Endometrium (tissue), 2 donors: ENCODE measurements at regions not wholly inside any gene's neighbourhood (a gene's known extent, or its start where the extent isn't known, plus 50 kb on each side); places are given as distances from the start of the nearest gene placed in this dataset.
"Not testable (repeated sequence)": the region's sequence is repeated elsewhere in the genome, so short reads cannot be mapped to it uniquely, and the experiment has no call there.

Source experiments
- FAIRE-seq: peaks from 2 replicates; lab custom pipeline; 2012; peaks lifted over from hg19 to GRCh38; lab: Jason Lieb, UNC
- donor health status: control.
- donor health status: control.

GRCh38 chr5:38607396-38607795 lies 51.0 kb upstream of the LIFR start:
- no peak for FAIRE-seq

DNA sequence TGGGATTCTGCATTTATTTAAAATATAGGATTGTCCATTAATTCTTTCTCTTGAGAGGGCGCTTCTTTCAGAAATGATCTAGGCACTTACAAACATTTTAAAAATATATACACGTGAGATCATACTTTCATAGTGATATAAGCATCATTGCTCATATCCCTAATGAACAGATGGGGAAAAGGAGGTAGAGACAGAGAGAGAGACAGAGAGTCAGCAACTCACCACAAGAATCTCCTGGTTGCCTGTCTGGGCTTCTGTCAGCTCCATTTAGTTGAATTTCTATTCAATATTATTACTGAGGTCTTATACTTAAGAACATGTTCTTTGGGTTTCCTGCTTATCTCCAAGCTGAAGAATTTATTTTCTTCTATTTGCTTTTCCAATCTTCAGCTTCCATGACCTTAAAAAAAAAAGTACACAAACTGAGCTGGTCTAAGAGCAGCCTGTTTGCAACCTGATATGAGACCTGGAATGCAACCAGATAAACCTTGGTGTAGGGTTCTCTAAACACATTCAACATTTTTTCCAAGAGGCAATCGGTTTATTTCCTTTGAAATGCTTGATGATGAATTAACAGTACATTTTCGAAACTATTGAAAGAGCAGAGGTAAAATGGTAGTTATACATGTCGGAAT lies 51.6 kb upstream of the LIFR start:
- no peak for FAIRE-seq

DNA sequence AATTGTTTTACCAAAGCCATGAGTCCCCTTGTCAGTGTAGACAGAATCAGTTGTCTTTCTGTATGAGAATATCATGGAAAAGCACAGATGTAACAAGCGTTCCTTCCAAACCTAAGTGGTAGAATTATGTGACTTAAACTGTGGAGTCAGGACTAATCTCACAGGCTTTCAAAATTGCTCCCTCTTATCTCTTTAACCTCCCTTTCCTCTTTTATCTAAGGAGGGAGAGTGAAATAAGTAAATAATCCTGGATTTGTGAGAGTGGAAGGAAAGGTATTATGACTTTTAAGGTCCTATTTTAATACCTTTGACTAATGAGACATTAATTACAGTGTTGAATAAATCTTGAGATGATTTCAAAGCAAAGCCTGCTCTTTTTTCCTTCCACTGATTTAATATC lies 52.4 kb upstream of the LIFR start:
- no peak for FAIRE-seq

- no peak for FAIRE-seq
Observed at GRCh38 chr5:38612851-38613250, 56.4 kb upstream of the LIFR start.

GRCh38 chr5:38613490-38613889 lies 57.0 kb upstream of the LIFR start:
- peak; percentile 39 for FAIRE-seq

- FAIRE-seq = no peak
Observed at GRCh38 chr5:38613992-38614836, 57.8 kb upstream of the LIFR start.

GRCh38 chr5:38615042-38615441 lies 58.6 kb upstream of the LIFR start:
- no peak for FAIRE-seq

DNA sequence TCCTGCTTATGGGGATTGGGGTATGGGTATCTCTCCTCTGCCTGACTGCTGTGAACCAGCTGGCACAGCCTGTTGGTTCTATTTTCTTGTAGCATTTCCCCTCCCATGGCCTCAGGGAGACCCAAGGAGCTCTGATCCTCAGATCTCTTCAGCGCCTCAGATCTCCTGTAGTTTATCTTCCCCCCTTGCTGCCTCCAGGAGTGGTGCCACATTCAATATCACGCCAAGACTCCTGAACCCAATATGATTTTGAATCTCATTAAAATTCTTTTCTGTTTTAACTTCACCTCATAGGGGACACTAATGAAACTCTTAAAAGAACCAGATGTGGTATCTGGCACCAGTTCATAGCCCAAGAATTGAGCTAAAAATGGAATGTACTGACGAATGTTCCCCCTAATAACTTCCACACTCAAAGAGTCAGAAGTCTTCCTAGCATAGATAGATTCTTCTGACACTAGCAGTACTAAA lies 59.6 kb upstream of the LIFR start:
- FAIRE-seq = peak; percentile 54

- no peak for FAIRE-seq
Observed at GRCh38 chr5:38618154-38618553, 61.7 kb upstream of the LIFR start.

- no peak for FAIRE-seq
Observed at GRCh38 chr5:38621331-38621730, 64.9 kb upstream of the LIFR start.

DNA sequence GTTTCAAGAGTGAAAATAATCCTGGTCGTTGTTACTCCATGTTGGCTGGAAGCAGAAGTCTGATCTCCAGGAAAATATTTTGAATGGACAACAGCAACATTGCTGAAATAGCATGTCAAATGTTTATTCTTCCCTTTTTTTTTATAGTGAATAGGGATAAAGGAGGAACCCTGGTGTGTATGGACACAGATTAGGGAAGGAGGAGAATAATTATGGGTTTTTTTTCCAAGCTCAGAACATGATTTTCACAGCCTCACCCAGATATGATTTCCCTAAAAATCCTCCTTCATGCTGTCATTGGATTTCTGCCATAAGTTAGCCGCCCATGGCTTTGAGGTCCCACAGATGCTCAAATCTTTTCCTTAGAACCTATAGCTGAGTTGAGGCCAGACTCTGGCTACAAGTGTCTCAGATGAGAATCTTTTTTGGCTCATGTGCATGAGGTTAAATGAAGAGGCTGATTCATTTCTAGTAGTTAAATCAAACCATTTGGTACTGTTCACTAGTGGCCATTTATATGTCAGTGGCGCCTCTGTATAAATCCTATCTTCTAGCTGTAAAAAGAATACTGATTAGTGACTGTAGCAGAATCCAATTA lies 65.5 kb upstream of the LIFR start:
- FAIRE-seq = no peak

DNA sequence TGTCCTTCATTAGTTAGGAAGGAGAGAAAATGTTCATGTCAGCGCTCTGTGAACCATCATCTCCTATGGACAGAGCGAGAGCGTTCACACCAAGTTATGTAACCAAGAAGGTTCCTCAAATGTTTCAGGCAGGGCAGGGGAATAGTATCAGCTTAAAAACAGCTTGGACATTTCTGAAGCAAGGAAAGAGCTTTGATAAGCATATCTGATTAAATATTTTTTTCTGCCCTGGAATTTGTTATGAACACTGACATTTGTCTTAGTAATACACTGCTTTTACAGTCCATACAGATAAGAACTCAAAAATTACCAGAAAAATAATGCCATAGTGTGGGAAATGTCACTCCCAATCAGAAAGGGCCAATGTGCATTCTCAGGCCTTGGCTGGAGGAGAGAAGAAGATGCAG lies 66.3 kb upstream of the LIFR start:
- FAIRE-seq = no peak

- FAIRE-seq = not testable (repeated sequence)
Observed at GRCh38 chr5:38624541-38624940, 68.1 kb upstream of the LIFR start.

- FAIRE-seq = not testable (repeated sequence)
Observed at GRCh38 chr5:38631376-38631775, 74.9 kb upstream of the LIFR start.

DNA sequence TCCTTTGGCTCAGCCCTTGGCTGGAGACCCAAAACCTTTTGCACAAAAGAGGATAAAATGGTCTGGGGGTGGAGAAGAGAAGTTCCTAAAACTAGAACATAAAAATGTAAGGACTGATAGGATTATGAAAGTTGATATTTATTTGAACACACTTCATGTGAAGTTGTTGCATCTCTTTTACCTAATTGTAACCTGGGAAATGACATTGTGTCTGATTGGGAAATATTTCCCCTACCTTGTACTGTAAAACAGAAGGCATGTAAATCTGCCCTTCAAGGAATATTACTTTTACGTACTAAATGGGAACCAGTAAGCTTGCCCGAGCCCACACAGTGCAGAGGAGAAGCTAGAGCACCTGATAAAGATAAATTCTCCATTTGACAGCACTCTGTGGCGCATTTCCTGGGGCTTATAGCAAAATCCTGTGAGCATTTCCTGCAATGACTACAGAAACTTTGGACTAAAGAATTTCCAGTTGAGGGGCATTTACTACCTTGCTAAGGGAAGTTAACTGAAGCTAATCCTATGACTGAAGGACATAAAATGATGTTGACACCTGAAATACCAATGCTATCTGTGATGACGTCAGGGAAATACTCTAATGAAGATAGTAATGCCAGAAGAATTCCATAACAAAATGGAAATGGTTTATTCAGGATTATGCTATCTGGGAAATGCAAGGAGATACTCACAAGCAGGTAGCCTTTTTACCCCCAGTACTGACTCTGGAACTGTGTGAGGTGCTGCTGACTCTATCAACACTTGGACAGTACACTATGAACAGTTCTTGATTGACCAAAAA lies 78.3 kb upstream of the LIFR start:
- FAIRE-seq = no peak

DNA sequence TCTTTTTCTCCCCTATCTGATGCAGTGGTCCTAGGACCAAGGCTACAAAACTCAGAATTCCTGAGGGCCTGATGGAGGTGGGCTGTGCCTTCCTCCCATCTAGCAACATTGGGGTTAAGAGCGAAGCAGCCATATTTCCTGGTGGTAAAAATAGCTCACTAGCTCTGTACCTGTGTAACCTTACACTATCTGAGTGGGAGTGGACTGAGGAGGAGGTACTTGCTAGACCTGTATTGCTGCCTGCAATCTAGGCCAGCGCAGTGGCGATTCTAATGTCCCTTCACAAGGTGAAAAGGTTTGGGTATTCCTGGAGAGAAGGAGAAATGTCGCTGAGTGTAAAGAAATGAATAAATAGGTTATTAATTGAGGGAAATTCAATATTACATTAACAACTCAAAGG lies 80.2 kb upstream of the LIFR start:
- FAIRE-seq = no peak

DNA sequence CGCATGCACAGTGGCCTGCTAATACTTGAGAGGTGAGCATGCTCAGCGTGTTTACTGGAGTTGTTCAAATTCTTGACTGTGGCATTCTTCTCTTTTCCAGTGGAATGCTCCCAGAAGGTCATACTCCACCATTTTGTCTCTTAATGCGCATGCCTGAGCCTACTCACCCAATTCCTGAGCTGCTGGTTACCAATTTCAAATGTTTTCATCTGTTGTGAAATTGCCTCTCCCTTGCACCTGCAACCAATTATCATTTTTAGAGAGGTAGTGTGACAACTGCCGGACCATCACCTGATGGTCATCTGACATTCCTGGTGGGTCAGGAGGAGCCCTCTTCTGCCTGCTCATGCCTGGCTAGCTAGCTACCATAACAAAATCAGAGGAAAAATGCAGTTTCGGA lies 82.2 kb upstream of the LIFR start:
- FAIRE-seq = no peak

- FAIRE-seq = no peak
Observed at GRCh38 chr5:38639377-38640358, 83.2 kb upstream of the LIFR start.

DNA sequence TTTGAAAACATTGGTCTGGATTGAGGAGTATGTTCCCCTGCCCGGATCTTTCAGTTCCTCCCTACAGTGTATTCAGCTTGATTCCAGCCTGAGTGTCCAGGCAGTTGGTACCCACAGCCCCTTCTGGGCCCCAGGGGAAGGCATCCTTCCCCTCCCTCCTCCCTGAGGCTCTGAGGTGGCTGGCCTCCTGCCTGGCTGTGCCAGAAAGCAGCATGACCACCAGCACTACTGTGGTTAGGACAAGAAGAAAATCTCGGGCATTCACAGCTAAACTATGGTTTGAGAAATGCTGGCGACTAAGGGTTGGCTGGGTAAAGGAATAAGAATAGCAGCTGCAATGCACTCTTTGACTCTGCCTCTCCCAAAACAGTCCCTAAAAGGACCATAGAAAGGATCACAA lies 84.6 kb upstream of the LIFR start:
- no peak for FAIRE-seq

DNA sequence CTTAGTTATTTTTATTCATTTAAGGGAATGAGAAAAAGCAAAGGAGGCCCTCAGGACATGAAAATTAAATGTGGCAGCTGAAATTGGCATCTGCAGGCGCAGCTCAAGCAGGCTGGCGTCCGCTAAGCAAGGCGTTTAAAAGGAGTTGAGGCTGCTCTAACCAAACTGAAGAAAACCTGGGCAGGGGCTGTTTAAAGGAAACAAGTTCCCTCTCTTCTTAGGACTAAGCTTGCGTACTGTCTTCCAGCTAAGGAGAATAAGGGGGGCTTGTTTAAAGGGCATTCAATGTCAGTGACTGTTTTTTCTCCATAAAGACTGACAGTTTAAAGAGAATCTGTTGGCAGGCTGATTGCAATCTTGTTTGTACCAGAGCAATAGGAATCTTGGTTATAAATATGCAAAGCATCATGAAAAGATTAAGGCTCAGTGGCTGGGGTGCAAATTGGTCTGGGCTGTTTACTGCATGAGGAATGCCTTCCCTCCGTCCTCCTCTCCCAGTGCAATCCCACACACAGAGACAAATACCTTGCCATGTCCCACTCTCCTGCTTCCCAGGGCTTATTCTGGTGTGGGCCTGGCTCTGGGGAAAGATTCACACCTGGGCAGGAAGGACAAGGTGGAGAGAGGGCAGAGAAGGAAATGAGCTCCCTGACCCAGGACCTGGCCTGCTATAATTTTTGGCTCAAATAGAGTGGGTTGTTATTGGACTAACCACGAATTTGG lies 85.9 kb upstream of the LIFR start:
- FAIRE-seq = no peak

DNA sequence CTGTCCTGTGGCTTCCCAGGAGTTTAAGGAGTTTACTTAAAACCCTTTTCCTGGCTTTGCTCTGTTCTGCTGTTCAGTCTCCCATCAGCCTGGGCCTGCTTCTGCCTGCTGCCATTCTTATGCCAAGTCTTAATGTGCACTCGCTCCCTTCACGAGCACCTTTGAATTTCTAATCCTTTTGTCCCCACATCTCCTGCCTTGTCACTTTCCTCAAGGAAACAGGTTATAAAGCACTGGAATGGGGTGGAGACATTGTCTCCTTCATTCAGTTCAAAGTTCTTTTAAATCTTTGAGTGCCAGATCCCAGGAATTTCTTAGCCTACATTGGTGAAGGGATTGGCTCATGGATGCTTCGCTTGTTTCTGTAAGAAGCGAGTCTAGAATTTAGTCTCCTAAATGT lies 87.2 kb upstream of the LIFR start:
- no peak for FAIRE-seq
